ENCODE measurements at regions not wholly inside any gene's neighbourhood (a gene's known extent, or its start where the extent isn't known, plus 50 kb on each side); places are given as distances from the start of the nearest gene placed in this dataset.

- Histone ChIP-seq H3K4me1 (ENCODE audit: control insufficient read depth in 4 of 4, insufficient read depth in 4 of 4, low read length in 3 of 4) (no peaks in the 10 kb centered on the region), H3K36me3 (ENCODE audit: control insufficient read depth in 4 of 4, insufficient read depth in 3 of 4, low read depth in 1 of 4, low read length in 3 of 4) (no peaks in the 10 kb centered on the region), H3K4me3 (ENCODE audit: low read depth in 1 of 3, low read length in 3 of 3) (no peak overlapping the region), H3K9me3 (ENCODE audit: control insufficient read depth in 4 of 4, low read length in 3 of 4) (peaks cover 0 to 12% (median 2%) of the 10 kb centered on the region in 4 donors), H3K27ac (ENCODE audit: low read depth in 1 of 2, low read length in 2 of 2) (no peak overlapping the region), H3K27me3 (ENCODE audit: control insufficient read depth in 4 of 4, insufficient read depth in 4 of 4, low read length in 3 of 4) (no peaks in the 10 kb centered on the region), H3K9ac (ENCODE audit: low read depth in 1 of 2, low read length in 2 of 2) (no peak overlapping the region)
- TF ChIP-seq JUND (IDR thresholded peaks at IDR 0.05) (no peak), TAF1 (conservative IDR thresholded peaks at IDR 0.05) (no peak), GABPA (IDR thresholded peaks at IDR 0.05 in 1 of 2, conservative IDR thresholded peaks at IDR 0.05 in 1 of 2) (no peak), HNF4A (conservative IDR thresholded peaks at IDR 0.05) (no peak), MAX (IDR thresholded peaks at IDR 0.05) (no peak), HNF4G (IDR thresholded peaks at IDR 0.05) (no peak), FOXA2 (IDR thresholded peaks at IDR 0.05) (no peak), YY1 (IDR thresholded peaks at IDR 0.05) (no peak)
- peak; percentile 12 for DNase-seq (ENCODE audit: low spot score)
- WGBS: 75% methylated on average over 2 of the region's 2 CpGs
These were observed 54.6 kb upstream of the KCNIP1 start for GRCh38 chr5:170449232-170449631.

GRCh38 chr5:170448221-170448620 is 55.6 kb upstream of the KCNIP1 start:
- TF ChIP-seq TAF1 (conservative IDR thresholded peaks at IDR 0.05) (no peak), YY1 (IDR thresholded peaks at IDR 0.05) (no peak), SP1 (IDR thresholded peaks at IDR 0.05) (no peak), HNF4A (conservative IDR thresholded peaks at IDR 0.05) (no peak), REST (IDR thresholded peaks at IDR 0.05) (no peak), FOXA1 (IDR thresholded peaks at IDR 0.05) (no peak), ATF3 (IDR thresholded peaks at IDR 0.05) (no peak), MAX (IDR thresholded peaks at IDR 0.05) (no peak), JUND (IDR thresholded peaks at IDR 0.05) (no peak), EGR1 (IDR thresholded peaks at IDR 0.05; ENCODE audit: low read depth in 2 of 2) (no peak), GABPA (IDR thresholded peaks at IDR 0.05 in 1 of 2, conservative IDR thresholded peaks at IDR 0.05 in 1 of 2) (no peak), HNF4G (IDR thresholded peaks at IDR 0.05) (no peak), CTCF (IDR thresholded peaks at IDR 0.05; ENCODE audit: low read depth, low read length, missing input control) (no peak)
- H3K9me3 ChIP-seq (ENCODE audit: control insufficient read depth in 4 of 4, low read length in 3 of 4): peaks cover 0 to 12% (median 2%) of the 10 kb centered on the region in 4 donors
- DNase-seq (ENCODE audit: low spot score): peak; percentile 17
- H3K4me3 ChIP-seq (ENCODE audit: low read depth in 1 of 3, low read length in 3 of 3): no peak overlapping the region
- H3K27ac ChIP-seq (ENCODE audit: low read depth in 1 of 2, low read length in 2 of 2): no peak overlapping the region
- WGBS: 96% methylated on average over 3 of the region's 3 CpGs
- no peaks in the 10 kb centered on the region for H3K36me3 ChIP-seq (ENCODE audit: control insufficient read depth in 4 of 4, insufficient read depth in 3 of 4, low read depth in 1 of 4, low read length in 3 of 4)
- H3K9ac ChIP-seq (ENCODE audit: low read depth in 1 of 2, low read length in 2 of 2): no peak overlapping the region
- H3K4me1 ChIP-seq (ENCODE audit: control insufficient read depth in 4 of 4, insufficient read depth in 4 of 4, low read length in 3 of 4): no peaks in the 10 kb centered on the region
- no peaks in the 10 kb centered on the region for H3K27me3 ChIP-seq (ENCODE audit: control insufficient read depth in 4 of 4, insufficient read depth in 4 of 4, low read length in 3 of 4)
